ENCODE measurements at regions not wholly inside any gene's neighbourhood (a gene's known extent, or its start where the extent isn't known, plus 50 kb on each side); places are given as distances from the start of the nearest gene placed in this dataset.

DNA sequence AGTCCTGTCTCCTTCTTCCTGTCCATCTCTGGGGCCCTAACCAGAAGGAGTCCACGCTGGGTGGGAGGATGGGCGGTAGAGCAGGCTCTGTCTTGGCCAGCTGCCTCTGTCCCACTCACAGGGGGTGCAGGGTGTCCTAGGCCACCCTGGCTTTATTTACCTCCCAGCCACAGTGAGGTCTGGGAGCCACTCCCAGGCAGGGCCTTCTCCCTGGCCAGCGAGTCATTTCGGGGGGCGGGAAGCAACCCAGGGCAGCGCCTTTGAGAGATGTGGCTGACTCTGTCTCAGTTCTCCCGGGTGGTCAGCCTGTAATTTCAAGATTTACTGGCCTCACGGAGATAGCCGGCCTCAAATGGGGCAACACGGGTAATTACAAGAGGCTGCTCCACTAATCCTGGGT lies 67.4 kb upstream of the PTCH1 start:
- ChIA-PET POLR2A (no interaction called here), CTCF (ENCODE audit: low intra/inter-chr PET ratio, low total read pairs) (no interaction called here)
- H2AFZ ChIP-seq (ENCODE audit: low read length) = no peak overlapping the region
- in situ Hi-C loops (cut with HindIII; ENCODE audit: extremely low pct_ligation_motif_present, low pct_unique_long_range_greater_than_20kb) (no loop called here), intact Hi-C loops (cut with micrococcal nuclease; ENCODE audit: unreplicated experiment) (no loop called here)
- no peak overlapping the region for H3K27ac ChIP-seq (ENCODE audit: extremely low read length, insufficient read depth, low read length)
- no peaks in the 10 kb centered on the region for H4K20me1 ChIP-seq (ENCODE audit: insufficient read depth, low read length)
- H3K36me3 ChIP-seq (replicated peaks in 1 of 2; ENCODE audit: control insufficient read depth in 1 of 2, insufficient read depth in 2 of 2, low read length in 2 of 2) = no peaks in the 10 kb centered on the region
- H3K4me2 ChIP-seq (ENCODE audit: low read depth, low read length) = no peak overlapping the region
- ATAC-seq (no peak), DNase-seq (ENCODE audit: low spot score) (no peak), FAIRE-seq (no peak)
- no peak overlapping the region for H3K9ac ChIP-seq (ENCODE audit: insufficient read depth, low read depth, low read length)
- TF ChIP-seq ATM (IDR thresholded peaks at IDR 0.05; ENCODE audit: borderline replicate concordance) (no peak), ZNF577 (CRISPR knock-in tag; IDR thresholded peaks at IDR 0.05; ENCODE audit: borderline replicate concordance, low read depth) (no peak), IRF2 (CRISPR knock-in tag; IDR thresholded peaks at IDR 0.05) (no peak), ZNF75D (CRISPR knock-in tag; IDR thresholded peaks at IDR 0.05; ENCODE audit: borderline replicate concordance) (no peak), KLF6 (CRISPR knock-in tag; IDR thresholded peaks at IDR 0.05) (no peak), TGIF2 (CRISPR knock-in tag; IDR thresholded peaks at IDR 0.05) (no peak), GPN1 (CRISPR knock-in tag; IDR thresholded peaks at IDR 0.05; ENCODE audit: borderline replicate concordance) (no peak), MIER3 (CRISPR knock-in tag; IDR thresholded peaks at IDR 0.05; ENCODE audit: borderline replicate concordance) (no peak), FOXJ3 (CRISPR knock-in tag; IDR thresholded peaks at IDR 0.05; ENCODE audit: borderline replicate concordance) (no peak)
- WGBS (ENCODE audit: low lambda C conversion rate) = 35% methylated on average over 7 of the region's 10 CpGs
- BruUV-seq (replicated peaks) = no TSS peak
- H3K79me2 ChIP-seq (ENCODE audit: insufficient read depth, low read length) = no peaks in the 10 kb centered on the region
- no peak overlapping the region for H3K4me3 ChIP-seq (replicated peaks in 1 of 3; ENCODE audit: insufficient read depth in 1 of 3, low read depth in 2 of 3, low read length in 3 of 3)
- no peaks in the 10 kb centered on the region for H3K9me3 ChIP-seq (ENCODE audit: low read length)
- peaks cover 0 to 15% of the 10 kb centered on the region in 2 experiments; a peak in 1 of 5 replicates for H3K27me3 ChIP-seq (ENCODE audit: control insufficient read depth in 1 of 2, insufficient read depth in 2 of 2, low read length in 2 of 2)
- peaks cover 10% of the 10 kb centered on the region for H3K4me1 ChIP-seq (ENCODE audit: insufficient read depth, low read length)

DNA sequence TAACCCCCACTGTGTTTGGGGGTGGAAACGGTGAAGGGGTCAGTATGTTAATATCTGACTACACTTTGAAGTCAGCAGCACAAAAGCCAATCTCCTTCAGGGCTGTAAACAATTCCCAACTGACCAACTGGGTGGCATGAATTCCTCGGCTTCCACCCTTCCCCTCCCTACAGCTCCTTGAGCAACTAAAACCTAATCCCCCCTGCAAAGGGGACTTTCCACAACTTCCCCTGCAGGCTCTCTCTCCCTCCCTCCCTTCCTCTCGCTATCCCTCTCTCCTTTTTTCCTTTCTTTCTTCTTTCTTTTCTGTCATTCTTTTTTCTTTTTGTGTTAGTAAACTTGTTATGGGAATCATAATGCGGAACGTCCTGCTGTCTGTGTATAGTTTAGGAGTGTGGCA lies 65.1 kb upstream of the PTCH1 start:
- intact Hi-C loops (cut with micrococcal nuclease; ENCODE audit: unreplicated experiment) (no loop called here), in situ Hi-C loops (cut with HindIII; ENCODE audit: extremely low pct_ligation_motif_present, low pct_unique_long_range_greater_than_20kb) (no loop called here)
- ChIA-PET CTCF (ENCODE audit: low intra/inter-chr PET ratio, low total read pairs) (no interaction called here), POLR2A (no interaction called here)
- H3K4me3 ChIP-seq (replicated peaks in 1 of 3; ENCODE audit: insufficient read depth in 1 of 3, low read depth in 2 of 3, low read length in 3 of 3) = no peak overlapping the region
- no peak overlapping the region for H3K4me2 ChIP-seq (ENCODE audit: low read depth, low read length)
- peaks cover 0 to 29% of the 10 kb centered on the region in 2 experiments; a peak in 1 of 5 replicates for H3K27me3 ChIP-seq (ENCODE audit: control insufficient read depth in 1 of 2, insufficient read depth in 2 of 2, low read length in 2 of 2)
- DNase-seq (ENCODE audit: low spot score) (no peak), ATAC-seq (no peak), FAIRE-seq (no peak)
- no peaks in the 10 kb centered on the region for H3K9me3 ChIP-seq (ENCODE audit: low read length)
- H3K79me2 ChIP-seq (ENCODE audit: insufficient read depth, low read length) = no peaks in the 10 kb centered on the region
- H3K4me1 ChIP-seq (ENCODE audit: insufficient read depth, low read length) = no peaks in the 10 kb centered on the region
- H2AFZ ChIP-seq (ENCODE audit: low read length) = no peak overlapping the region
- WGBS (ENCODE audit: low lambda C conversion rate) = 57% methylated on average over 5 of the region's 5 CpGs
- H3K9ac ChIP-seq (ENCODE audit: insufficient read depth, low read depth, low read length) = no peak overlapping the region
- no peaks in the 10 kb centered on the region for H4K20me1 ChIP-seq (ENCODE audit: insufficient read depth, low read length)
- H3K36me3 ChIP-seq (replicated peaks in 1 of 2; ENCODE audit: control insufficient read depth in 1 of 2, insufficient read depth in 2 of 2, low read length in 2 of 2) = no peaks in the 10 kb centered on the region
- H3K27ac ChIP-seq (ENCODE audit: extremely low read length, insufficient read depth, low read length) = no peak overlapping the region
- BruUV-seq (replicated peaks) = no TSS peak
- TF ChIP-seq, protein P1, sequence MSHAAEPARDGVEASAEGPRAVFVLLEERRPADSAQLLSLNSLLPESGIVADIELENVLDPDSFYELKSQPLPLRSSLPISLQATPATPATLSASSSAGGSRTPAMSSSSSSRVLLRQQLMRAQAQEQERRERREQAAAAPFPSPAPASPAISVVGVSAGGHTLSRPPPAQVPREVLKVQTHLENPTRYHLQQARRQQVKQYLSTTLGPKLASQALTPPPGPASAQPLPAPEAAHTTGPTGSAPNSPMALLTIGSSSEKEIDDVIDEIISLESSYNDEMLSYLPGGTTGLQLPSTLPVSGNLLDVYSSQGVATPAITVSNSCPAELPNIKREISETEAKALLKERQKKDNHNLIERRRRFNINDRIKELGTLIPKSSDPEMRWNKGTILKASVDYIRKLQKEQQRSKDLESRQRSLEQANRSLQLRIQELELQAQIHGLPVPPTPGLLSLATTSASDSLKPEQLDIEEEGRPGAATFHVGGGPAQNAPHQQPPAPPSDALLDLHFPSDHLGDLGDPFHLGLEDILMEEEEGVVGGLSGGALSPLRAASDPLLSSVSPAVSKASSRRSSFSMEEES (CRISPR knock-in tag; IDR thresholded peaks at IDR 0.05) = no peak
- no peak for TF ChIP-seq MYC (CRISPR knock-in tag; IDR thresholded peaks at IDR 0.05; ENCODE audit: borderline replicate concordance)
- TF ChIP-seq, protein P2, sequence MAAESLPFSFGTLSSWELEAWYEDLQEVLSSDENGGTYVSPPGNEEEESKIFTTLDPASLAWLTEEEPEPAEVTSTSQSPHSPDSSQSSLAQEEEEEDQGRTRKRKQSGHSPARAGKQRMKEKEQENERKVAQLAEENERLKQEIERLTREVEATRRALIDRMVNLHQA (CRISPR knock-in tag; IDR thresholded peaks at IDR 0.05) = no peak
- no peak for TF ChIP-seq RBAK (CRISPR knock-in tag; IDR thresholded peaks at IDR 0.05)
- TF ChIP-seq, protein P3, sequence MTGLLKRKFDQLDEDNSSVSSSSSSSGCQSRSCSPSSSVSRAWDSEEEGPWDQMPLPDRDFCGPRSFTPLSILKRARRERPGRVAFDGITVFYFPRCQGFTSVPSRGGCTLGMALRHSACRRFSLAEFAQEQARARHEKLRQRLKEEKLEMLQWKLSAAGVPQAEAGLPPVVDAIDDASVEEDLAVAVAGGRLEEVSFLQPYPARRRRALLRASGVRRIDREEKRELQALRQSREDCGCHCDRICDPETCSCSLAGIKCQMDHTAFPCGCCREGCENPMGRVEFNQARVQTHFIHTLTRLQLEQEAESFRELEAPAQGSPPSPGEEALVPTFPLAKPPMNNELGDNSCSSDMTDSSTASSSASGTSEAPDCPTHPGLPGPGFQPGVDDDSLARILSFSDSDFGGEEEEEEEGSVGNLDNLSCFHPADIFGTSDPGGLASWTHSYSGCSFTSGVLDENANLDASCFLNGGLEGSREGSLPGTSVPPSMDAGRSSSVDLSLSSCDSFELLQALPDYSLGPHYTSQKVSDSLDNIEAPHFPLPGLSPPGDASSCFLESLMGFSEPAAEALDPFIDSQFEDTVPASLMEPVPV (CRISPR knock-in tag; IDR thresholded peaks at IDR 0.05) = no peak
- no peak for TF ChIP-seq EZH2 (conservative IDR thresholded peaks at IDR 0.05; ENCODE audit: low read depth, low read length)
- TF ChIP-seq ZNF333 (CRISPR knock-in tag; IDR thresholded peaks at IDR 0.05; ENCODE audit: borderline replicate concordance) = no peak
- no peak for TF ChIP-seq ELF4 (CRISPR knock-in tag; IDR thresholded peaks at IDR 0.05; ENCODE audit: borderline replicate concordance)
- TF ChIP-seq TCF12 (IDR thresholded peaks at IDR 0.05) = no peak
- TF ChIP-seq TCF12 (CRISPR knock-in tag; IDR thresholded peaks at IDR 0.05) = no peak

All from HepG2 (cell line).